GM19328 (cell line): ENCODE measurements at regions not wholly inside any gene's neighbourhood (a gene's known extent, or its start where the extent isn't known, plus 50 kb on each side); places are given as distances from the start of the nearest gene placed in this dataset.
"Not testable (repeated sequence)": the region's sequence is repeated elsewhere in the genome, so short reads cannot be mapped to it uniquely, and the experiment has no call there.

Experiments
- ATAC-seq: cut with Tn5 transposase; IDR thresholded peaks from one replicate; pipeline ENCODE4 v1.9.1; 2021; ENCODE audit warnings: mild to moderate bottlenecking, moderate library complexity; ENCODE audit not compliant: unreplicated experiment

DNA sequence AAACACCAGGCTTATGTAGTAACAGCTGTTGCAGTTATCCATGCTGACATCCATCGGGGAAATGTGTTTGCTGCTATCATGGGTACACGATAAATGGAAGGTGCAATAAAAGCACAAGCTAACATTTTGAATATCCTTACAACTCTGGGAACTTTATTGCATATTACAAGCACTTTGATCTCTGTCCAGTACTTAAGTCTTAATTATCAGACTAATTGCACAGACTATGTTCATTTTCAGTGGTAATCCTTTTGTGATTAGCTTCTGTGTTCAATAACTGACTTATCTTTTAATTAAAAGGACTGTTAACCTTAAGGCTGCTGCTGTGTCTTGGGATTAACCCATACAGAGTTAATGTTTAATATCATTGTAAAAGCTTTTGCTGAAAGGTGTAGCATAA, 101.4 kb upstream of the ATP5MC3 start:
- no peak for ATAC-seq

DNA sequence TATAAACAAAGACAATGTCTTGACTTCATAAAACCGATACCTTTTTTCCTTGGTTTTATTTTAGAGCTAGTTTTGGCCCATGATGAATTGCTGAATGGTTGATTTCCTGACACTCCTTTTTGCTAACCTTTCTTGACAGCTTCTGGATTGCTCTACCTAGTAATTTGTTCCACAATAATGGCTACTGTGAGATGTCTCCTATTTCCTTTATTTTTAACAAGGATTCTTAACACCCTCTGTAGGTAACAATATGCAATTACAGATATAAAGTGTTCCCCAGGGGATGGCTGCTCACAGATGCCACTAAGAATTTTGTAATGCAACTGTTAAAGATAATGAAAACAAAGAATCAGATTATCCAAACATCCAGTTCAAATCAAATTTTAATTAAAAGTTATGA, 100.8 kb upstream of the ATP5MC3 start:
- no peak for ATAC-seq

GRCh38 chr2:175277772-175278171, 96.3 kb upstream of the ATP5MC3 start:
- no peak for ATAC-seq

- ATAC-seq, result no peak
Measured at GRCh38 chr2:175275539-175275938, 94.0 kb upstream of the ATP5MC3 start.

- no peak for ATAC-seq
Measured at GRCh38 chr2:175259164-175259563, 77.7 kb upstream of the ATP5MC3 start.

DNA sequence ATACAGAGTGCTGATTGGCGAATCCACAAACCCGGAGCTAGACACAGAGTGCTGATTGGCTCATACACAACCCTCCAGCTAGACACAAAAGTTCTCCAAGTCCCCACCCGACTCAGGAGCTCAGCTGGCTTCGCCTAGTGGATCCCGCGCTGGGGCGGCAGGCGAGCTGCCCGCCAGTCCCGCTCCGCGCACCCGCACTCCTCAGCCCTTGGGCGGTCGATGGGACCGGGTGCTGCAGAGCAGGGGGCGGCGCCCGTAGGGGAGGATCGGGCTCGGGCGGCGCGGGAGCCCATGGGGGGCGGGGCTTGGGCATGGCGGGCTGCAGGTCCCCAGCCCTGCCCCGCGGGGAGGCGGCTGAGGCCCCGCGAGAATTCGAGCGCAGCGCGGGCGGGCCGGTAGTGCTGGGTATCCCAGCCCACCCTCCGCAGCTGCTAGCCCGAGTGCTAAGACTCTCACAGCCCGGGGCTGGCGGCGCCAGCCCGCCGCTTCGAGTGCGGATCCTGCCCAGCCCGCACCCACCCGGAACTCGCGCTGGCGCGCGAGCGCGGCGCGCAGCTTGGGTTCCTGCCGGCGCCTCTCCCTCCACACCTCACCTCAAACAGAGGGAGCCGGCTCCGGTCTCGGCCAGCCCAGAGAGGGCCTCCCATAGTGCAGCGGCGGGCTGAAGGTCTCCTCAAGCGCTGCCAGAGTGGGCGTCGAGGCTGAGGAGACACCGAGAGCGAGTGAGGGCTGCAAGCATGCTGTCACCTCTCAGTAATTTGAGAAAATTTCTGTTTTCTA, 75.5 kb upstream of the ATP5MC3 start:
- no peak for ATAC-seq

DNA sequence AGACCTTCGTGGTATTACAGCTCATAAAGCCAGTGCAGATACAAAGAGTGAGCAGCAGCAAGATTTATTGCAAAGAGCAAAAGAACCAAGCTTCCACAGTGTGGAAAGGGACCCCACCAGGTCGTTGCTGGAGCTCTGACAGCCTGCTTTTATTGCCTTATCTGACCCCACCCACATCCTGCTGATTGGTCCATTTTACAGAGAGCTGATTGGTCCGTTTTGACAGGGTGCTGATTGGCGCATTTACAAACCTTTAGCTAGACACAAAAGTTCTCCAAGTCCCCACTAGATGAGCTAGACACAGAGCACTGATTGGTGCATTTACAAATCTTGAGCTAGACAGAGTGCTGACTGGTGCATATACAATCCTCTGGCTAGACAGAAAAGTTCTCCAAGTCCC, 74.9 kb upstream of the ATP5MC3 start:
- not testable (repeated sequence) for ATAC-seq

DNA sequence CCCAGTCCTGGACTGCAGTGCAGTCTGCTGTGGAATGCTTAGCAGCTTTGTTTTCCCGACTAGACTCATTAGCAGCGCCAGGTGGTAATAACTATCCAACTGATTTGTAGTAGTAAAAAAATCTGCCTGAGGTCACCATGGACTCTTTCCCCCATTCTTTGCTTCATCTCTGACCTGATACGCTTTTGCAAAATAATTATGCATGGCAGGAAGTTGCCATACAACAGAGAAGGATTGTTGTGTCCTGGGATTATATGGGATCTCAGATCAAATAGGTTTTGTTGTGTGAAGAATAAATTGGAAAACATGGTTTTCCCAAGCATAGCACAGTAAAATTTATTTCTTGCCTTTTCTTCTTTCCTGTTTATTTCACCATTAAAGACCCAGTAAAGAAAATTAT, 72.4 kb upstream of the ATP5MC3 start:
- ATAC-seq, result no peak

DNA sequence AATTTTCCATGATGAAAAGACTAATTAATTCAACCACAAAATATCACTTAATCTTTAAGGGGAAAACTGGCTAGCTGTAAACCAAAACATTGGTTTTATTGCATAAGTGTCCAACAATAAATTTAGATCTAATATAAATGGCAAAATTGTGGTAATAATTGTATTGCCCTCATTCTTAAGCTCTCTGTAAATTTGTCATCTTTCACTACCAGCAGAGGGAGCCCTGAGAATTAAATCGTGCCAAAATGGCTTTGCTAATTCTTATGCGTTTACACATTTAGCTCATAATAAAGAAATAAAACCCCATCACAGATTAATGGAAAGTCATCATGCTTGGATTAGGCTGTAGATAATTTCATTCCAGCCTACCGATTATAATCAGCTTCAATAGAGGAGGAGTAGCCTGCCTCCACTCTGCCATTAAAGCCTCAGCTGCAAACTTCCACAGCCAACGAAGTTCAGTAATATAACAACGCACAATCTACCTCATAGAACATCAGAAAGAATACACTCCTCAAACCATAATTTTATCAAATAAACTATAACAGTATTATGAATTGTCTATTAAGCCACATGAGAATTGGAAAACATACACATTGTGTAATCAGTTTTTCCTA, 70.0 kb upstream of the ATP5MC3 start:
- ATAC-seq, result no peak

DNA sequence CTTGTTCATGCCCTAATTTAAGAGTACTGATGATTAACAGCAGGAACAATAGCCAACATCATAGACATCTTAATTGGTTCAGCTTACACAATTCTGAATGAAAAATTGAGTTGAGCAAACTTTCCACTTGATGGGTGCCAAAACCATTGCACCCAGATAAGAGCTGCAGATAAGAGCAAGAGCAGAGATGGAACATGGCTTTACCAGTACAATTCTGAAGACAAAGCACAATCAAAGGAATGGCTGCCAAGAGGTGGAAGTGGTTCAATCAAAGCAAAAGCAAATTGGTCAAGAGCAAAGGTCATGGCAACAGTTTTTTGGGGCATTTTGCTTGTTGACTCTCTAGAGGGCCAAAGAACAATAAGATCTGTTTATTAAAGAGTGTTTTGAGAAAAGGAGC, 65.6 kb upstream of the ATP5MC3 start:
- no peak for ATAC-seq

GRCh38 chr2:175244697-175245096, 63.2 kb upstream of the ATP5MC3 start:
- no peak for ATAC-seq

GRCh38 chr2:175241691-175242090, 60.2 kb upstream of the ATP5MC3 start:
- no peak for ATAC-seq

DNA sequence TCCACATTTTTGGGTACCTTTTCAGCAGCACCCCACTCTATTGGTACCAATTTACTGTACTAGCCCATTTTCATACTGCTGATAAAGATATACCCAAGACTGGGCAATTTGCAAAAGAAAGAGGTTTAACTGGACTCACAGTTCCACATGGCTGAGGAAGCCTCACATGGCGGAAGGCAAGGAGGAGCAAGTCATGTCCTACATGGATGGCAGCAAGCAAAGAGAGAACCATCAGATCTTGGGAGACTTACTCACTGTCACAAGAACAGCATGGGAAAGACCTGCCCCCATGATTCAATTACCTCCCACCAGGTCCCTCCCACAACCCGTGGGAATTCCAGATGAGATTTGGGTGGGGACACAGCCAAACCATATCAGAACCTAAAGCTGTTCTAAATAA, 58.5 kb upstream of the ATP5MC3 start:
- not testable (repeated sequence) for ATAC-seq

DNA sequence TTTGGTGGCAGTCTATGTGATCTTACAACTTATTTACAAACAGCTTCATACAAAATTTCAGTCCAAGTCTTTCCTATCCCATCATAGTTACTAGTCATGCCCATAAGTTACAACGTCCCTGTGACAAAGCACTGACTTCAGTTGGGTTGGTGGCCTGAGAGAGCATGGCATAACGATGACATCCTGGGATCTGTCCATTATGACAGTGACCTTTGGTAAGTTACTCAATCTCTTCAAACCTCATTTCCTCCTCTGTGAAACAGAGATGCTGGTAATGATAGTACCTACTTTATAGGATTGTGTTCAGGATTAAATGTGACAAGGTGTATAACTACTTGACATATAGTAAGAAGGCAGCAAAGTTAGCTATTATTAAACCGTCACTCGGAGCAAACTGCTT, 55.4 kb upstream of the ATP5MC3 start:
- ATAC-seq, result no peak

DNA sequence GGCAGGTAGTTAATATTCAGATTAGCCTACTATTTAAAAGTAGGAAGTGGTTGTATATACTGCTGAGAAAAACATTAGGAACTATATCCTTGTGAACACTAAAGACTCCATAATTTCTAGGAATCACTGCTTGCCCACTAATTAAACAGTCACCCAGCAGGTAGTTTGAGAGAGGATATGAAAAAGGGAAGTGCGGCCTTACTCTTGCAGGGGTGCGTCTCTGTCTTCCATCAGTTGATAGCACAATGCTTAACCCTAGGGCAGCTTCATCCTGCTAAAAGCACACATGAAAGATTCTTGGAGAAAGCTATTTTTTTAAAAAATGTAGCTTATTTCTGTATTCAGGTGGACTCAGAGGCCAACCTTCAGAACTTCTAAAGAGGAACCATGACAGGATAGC, 53.1 kb upstream of the ATP5MC3 start:
- ATAC-seq, result no peak

DNA sequence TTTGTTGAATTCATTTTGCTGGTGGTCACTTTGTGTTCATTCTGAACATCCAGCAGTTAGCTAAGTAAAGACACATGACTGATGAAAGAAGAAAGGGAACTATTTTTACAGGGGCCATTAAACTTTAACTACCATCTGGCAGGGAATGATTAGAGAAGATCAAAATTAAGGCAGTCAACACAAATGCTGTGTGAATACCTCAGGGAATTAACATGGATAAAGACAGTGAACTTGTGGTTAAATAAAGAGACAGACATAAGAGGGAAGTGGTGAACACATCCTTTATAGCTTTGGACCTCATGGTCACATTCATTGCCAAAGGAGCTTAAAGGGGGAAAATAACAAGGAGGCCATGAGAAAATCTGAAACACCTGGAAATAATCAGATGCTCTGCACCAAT, 52.6 kb upstream of the ATP5MC3 start:
- no peak for ATAC-seq

- ATAC-seq, result no peak
Measured at GRCh38 chr2:175233135-175233719, 51.7 kb upstream of the ATP5MC3 start.
